IPS-20b (cell line): ENCODE measurements at regions not wholly inside any gene's neighbourhood (a gene's known extent, or its start where the extent isn't known, plus 50 kb on each side); places are given as distances from the start of the nearest gene placed in this dataset.

ENCODE experiments used
- H3K27ac ChIP-seq: one replicate; pipeline ENCODE4 v1.5.1; 2013; ENCODE audit warnings: low read length
- H3K27me3 ChIP-seq: 2 replicates; pipeline ENCODE4 v1.6.1; 2013; ENCODE audit warnings: mild to moderate bottlenecking, low read length, inconsistent platforms; ENCODE audit not compliant: insufficient read depth
- H3K36me3 ChIP-seq: 2 replicates; pipeline ENCODE4 v1.6.1; 2013; ENCODE audit warnings: low read depth, mild to moderate bottlenecking, inconsistent platforms, low read length, moderate library complexity; ENCODE audit not compliant: insufficient read depth
- H3K4me1 ChIP-seq: 2 replicates; pipeline ENCODE4 v1.6.1; 2013; ENCODE audit warnings: mild to moderate bottlenecking, control low read depth, inconsistent platforms, low read length, moderate library complexity; ENCODE audit not compliant: insufficient read depth
- H3K4me3 ChIP-seq: 2 replicates; pipeline ENCODE4 v1.5.1; 2013; ENCODE audit warnings: mild to moderate bottlenecking, low read length, inconsistent platforms
- H3K9ac ChIP-seq: 2 replicates; pipeline ENCODE4 v1.6.1; 2013; ENCODE audit warnings: low read depth, mild to moderate bottlenecking, inconsistent platforms, low read length, moderate library complexity
- H3K9me3 ChIP-seq: 2 replicates; pipeline ENCODE4 v1.6.1; 2013; ENCODE audit warnings: mild to moderate bottlenecking, low read depth, low read length, inconsistent platforms; ENCODE audit not compliant: insufficient read depth

DNA sequence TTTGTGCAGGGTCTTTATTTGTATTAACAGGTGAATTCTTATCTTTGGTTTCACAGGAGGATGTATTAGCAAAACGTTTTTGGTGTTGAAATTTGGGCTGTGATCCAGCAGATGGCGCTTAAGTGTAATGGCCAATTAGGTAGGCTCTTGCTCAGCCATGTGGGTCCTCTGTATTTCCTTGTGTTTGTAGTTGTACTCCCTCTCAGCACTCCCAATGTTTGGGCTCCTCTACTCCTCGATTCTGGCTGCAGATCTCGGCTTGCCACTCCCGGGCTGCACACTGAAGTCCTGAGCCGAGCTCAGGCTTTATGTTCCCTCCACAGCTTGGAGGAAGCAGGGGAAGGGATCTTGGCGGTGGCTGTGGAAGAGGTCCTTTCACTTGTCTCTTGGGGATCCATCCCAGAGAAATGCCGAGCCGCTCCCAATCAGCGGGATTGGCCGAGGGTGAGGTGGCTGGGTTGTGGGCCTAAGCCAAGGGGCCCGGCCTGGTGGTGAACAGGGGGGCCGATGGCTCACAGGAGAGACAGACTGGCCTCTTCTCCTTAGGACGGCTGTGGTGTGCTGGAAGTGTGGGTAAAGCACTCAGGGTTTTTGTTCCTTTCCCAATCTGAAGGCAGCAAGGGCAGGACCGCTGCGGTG, 133.7 kb downstream of the AEBP2 start:
- Histone ChIP-seq H3K27me3 (no peaks in the 10 kb centered on the region), H3K9me3 (no peaks in the 10 kb centered on the region), H3K4me1 (peaks cover 6% of the 10 kb centered on the region; the same call in 1 of the 2 replicates), H3K27ac (peak overlapping the region; percentile 7), H3K9ac (peak overlapping the region; percentile 10; the same call in 1 of the 2 replicates), H3K4me3 (no peak overlapping the region), H3K36me3 (no peaks in the 10 kb centered on the region)

DNA sequence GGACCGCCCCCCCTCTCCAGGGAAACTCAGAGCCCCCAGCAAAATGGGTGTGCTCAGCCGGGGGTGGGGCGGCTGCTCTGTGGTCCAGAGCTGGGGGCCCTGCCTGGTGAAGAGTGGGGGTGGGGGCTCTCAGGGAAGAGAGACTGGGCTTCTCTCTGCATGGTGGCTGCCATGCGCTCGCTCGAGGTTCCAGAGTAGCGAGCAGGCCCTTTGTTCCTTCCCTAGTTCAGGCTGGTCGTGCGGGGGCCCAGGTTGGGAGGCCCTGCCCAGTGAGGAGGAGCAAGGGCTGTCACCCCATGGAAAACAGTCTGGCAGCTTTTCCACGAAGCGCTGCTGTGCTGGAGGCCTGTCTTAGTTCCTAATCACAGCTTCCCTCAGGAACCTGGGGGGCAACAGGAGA, 134.6 kb downstream of the AEBP2 start:
- peaks cover 6% of the 10 kb centered on the region; the same call in 1 of the 2 replicates for H3K4me1 ChIP-seq
- no peaks in the 10 kb centered on the region for H3K27me3 ChIP-seq
- H3K36me3 ChIP-seq: no peaks in the 10 kb centered on the region
- H3K9ac ChIP-seq: no peak overlapping the region
- no peak overlapping the region for H3K4me3 ChIP-seq
- no peaks in the 10 kb centered on the region for H3K9me3 ChIP-seq
- H3K27ac ChIP-seq: no peak overlapping the region

GRCh38 chr12:19574601-19575000, 135.3 kb downstream of the AEBP2 start:
- H3K9ac ChIP-seq: no peak overlapping the region
- H3K27ac ChIP-seq: no peak overlapping the region
- H3K27me3 ChIP-seq: no peaks in the 10 kb centered on the region
- no peaks in the 10 kb centered on the region for H3K9me3 ChIP-seq
- no peak overlapping the region for H3K4me3 ChIP-seq
- H3K4me1 ChIP-seq: peaks cover 6% of the 10 kb centered on the region; the same call in 1 of the 2 replicates
- H3K36me3 ChIP-seq: no peaks in the 10 kb centered on the region

- no peaks in the 10 kb centered on the region for H3K27me3 ChIP-seq
- H3K4me1 ChIP-seq: peaks cover 6% of the 10 kb centered on the region; the same call in 1 of the 2 replicates
- H3K9ac ChIP-seq: no peak overlapping the region
- H3K27ac ChIP-seq: no peak overlapping the region
- no peak overlapping the region for H3K4me3 ChIP-seq
- peaks cover under 1% of the 10 kb centered on the region; the same call in 1 of the 2 replicates for H3K9me3 ChIP-seq
- H3K36me3 ChIP-seq: no peaks in the 10 kb centered on the region
Measured at GRCh38 chr12:19575337-19576243, 136.3 kb downstream of the AEBP2 start.

DNA sequence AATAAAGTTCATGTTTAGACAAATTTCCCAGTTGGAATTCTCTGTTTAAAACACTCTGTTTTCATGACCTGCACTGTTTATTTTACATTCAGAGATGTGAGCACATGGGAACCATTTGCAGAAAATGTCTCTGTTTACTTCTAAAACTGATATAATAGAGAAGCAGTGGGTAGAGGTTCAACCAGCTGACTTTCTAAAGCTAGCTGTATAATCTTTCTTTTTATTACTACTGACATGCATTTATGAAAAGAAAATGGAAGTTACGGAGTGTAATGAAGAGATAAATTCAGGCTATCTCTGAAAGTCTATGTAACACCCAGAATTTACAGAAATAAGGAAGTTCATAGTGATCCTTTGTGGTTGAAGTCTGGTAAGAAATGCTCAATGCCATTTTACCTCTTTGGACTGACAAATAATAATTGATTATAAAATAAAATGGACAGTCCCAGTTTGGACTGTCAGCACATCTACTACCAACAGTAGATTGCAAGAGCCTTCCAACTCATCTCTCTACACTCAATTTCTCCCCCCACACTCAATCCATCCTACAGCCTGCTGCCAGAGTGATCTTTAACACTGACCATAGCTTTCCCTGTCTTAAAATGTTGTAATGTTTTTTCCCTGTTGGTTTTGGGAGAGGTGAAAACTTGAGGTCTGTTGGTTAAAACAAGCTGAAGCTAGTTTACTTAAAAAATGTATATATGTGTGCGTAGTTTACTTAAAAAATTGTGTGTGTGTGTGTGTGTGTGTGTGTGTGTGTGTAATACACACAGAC, 137.4 kb downstream of the AEBP2 start:
- peaks cover 6% of the 10 kb centered on the region; the same call in 1 of the 2 replicates for H3K4me1 ChIP-seq
- peaks cover 6% of the 10 kb centered on the region; the same call in 1 of the 2 replicates for H3K9me3 ChIP-seq
- no peak overlapping the region for H3K4me3 ChIP-seq
- H3K27ac ChIP-seq: no peak overlapping the region
- H3K9ac ChIP-seq: no peak overlapping the region
- H3K36me3 ChIP-seq: no peaks in the 10 kb centered on the region; the same call in 1 of the 2 replicates
- H3K27me3 ChIP-seq: no peaks in the 10 kb centered on the region

DNA sequence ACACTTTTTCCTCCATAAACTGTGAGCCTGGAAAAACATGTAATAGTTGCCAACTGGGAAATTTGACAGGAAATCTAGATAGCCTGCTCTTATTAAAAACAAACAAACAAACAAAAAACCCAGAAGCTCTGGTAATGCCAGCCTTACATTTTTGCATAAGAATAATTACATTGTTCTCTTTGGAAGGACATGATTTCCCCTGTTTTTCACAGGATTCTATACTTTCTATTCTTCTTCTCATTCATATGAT, 137.9 kb downstream of the AEBP2 start:
- Histone ChIP-seq H3K27me3 (no peaks in the 10 kb centered on the region), H3K9me3 (peaks cover 11% of the 10 kb centered on the region), H3K9ac (no peak overlapping the region), H3K4me3 (no peak overlapping the region), H3K36me3 (no peaks in the 10 kb centered on the region; the same call in 1 of the 2 replicates), H3K27ac (no peak overlapping the region), H3K4me1 (peaks cover 6% of the 10 kb centered on the region; the same call in 1 of the 2 replicates)

GRCh38 chr12:19584732-19585131, 145.4 kb downstream of the AEBP2 start:
- H3K36me3 ChIP-seq: peaks cover 4% of the 10 kb centered on the region
- no peaks in the 10 kb centered on the region for H3K4me1 ChIP-seq
- peaks cover 37% of the 10 kb centered on the region for H3K9me3 ChIP-seq
- no peak overlapping the region for H3K4me3 ChIP-seq
- no peak overlapping the region for H3K27ac ChIP-seq
- H3K27me3 ChIP-seq: no peaks in the 10 kb centered on the region
- no peak overlapping the region for H3K9ac ChIP-seq

- no peaks in the 10 kb centered on the region for H3K27me3 ChIP-seq
- H3K36me3 ChIP-seq: no peaks in the 10 kb centered on the region
- H3K4me3 ChIP-seq: no peak overlapping the region
- H3K4me1 ChIP-seq: no peaks in the 10 kb centered on the region
- no peak overlapping the region for H3K9ac ChIP-seq
- peaks cover 8% of the 10 kb centered on the region for H3K9me3 ChIP-seq
- no peak overlapping the region for H3K27ac ChIP-seq
Measured at GRCh38 chr12:19588951-19589350, 149.7 kb downstream of the AEBP2 start.

DNA sequence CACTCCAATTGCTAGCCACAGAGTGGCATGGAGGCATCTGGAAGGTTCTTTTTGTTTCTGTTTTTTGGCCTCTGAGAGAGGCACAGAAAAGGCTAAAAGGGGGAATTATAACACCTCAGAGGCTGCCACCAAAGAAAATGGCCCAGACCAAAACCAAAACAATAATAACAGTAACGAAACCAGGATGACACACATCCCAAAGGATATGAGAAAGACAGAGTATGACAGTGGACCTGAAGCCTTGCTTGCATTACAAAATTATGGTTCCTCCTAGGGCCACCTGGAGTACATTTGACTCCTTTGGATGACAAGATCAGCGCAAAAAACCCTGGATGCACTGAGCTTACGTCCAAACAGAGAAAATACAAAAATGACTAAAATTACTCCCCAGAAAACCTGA, 152.7 kb downstream of the AEBP2 start:
- no peaks in the 10 kb centered on the region for H3K36me3 ChIP-seq
- H3K9ac ChIP-seq: no peak overlapping the region
- H3K27me3 ChIP-seq: no peaks in the 10 kb centered on the region

GRCh38 chr12:19596434-19597166, 157.3 kb downstream of the AEBP2 start:
- H3K36me3 ChIP-seq: no peaks in the 10 kb centered on the region
- H3K9ac ChIP-seq: peak overlapping the region; percentile 37; the same call in 1 of the 2 replicates
- H3K4me1 ChIP-seq: peaks cover 12% of the 10 kb centered on the region; the same call in 1 of the 2 replicates
- no peaks in the 10 kb centered on the region for H3K27me3 ChIP-seq
- peak overlapping the region; percentile 26 for H3K27ac ChIP-seq
- no peaks in the 10 kb centered on the region for H3K9me3 ChIP-seq
- H3K4me3 ChIP-seq: peak overlapping the region; percentile 38; the same call in 1 of the 2 replicates

More for the DNA sequence above, 152.7 kb downstream of the AEBP2 start:
- H3K9me3 ChIP-seq: no peaks in the 10 kb centered on the region
- H3K4me1 ChIP-seq: peaks cover 6% of the 10 kb centered on the region; the same call in 1 of the 2 replicates
- H3K4me3 ChIP-seq: no peak overlapping the region
- H3K27ac ChIP-seq: no peak overlapping the region
